ENCODE measurements at regions not wholly inside any gene's neighbourhood (a gene's known extent, or its start where the extent isn't known, plus 50 kb on each side); places are given as distances from the start of the nearest gene placed in this dataset.

GRCh38 chr6:170018422-170018935 is 267.1 kb downstream of the ERMARD start:
- H3K4me1 ChIP-seq, result peaks cover 6 to 8% (median 7%) of the 10 kb centered on the region in 4 donors
- peak overlapping the region in 1 of 4 donors; percentile 57 for H3K27ac ChIP-seq (replicated peaks in 1 of 4)
- TF ChIP-seq CTCF (IDR thresholded peaks at IDR 0.05) (no peak), POLR2AphosphoS5 (IDR thresholded peaks at IDR 0.05) (no peak), EP300 (IDR thresholded peaks at IDR 0.05) (no peak), POLR2A (IDR thresholded peaks at IDR 0.05; ENCODE audit: low read depth) (no peak)
- no peaks in the 10 kb centered on the region for H3K9me3 ChIP-seq
- DNase-seq (ENCODE audit: extremely low spot score), result no peak
- WGBS, result 82% methylated on average over 11 of the region's 12 CpGs
- no peak overlapping the region for H3K4me3 ChIP-seq
- intact Hi-C loops (cut with DNase I), result no loop called here
- no peaks in the 10 kb centered on the region for H3K36me3 ChIP-seq
- peaks cover 0 to 12% (median 0%) of the 10 kb centered on the region in 4 donors for H3K27me3 ChIP-seq

- Histone ChIP-seq H3K4me1 (peaks cover 0 to 1% (median under 1%) of the 10 kb centered on the region in 4 donors), H3K36me3 (no peaks in the 10 kb centered on the region), H3K9me3 (no peaks in the 10 kb centered on the region), H3K4me3 (no peak overlapping the region), H3K27me3 (peaks cover 0 to 5% (median 0%) of the 10 kb centered on the region in 4 donors), H3K27ac (replicated peaks in 1 of 4) (no peak overlapping the region)
- 93% methylated on average over 11 of the region's 11 CpGs for WGBS
- intact Hi-C loops (cut with DNase I), result no loop called here
- no peak for TF ChIP-seq POLR2AphosphoS5 (IDR thresholded peaks at IDR 0.05)
- DNase-seq (ENCODE audit: extremely low spot score), result no peak
Observed at GRCh38 chr6:170017603-170018320, 266.3 kb downstream of the ERMARD start.

GRCh38 chr6:170013815-170014214 is 262.4 kb downstream of the ERMARD start:
- H3K27me3 ChIP-seq, result no peaks in the 10 kb centered on the region
- no peaks in the 10 kb centered on the region for H3K9me3 ChIP-seq
- TF ChIP-seq EP300 (IDR thresholded peaks at IDR 0.05), result no peak
- no peak for DNase-seq (ENCODE audit: extremely low spot score)
- intact Hi-C loops (cut with DNase I), result no loop called here
- no peaks in the 10 kb centered on the region for H3K36me3 ChIP-seq
- H3K4me1 ChIP-seq, result peaks cover 0 to 15% (median 7%) of the 10 kb centered on the region in 4 donors
- WGBS, result 84% methylated on average over 2 of the region's 2 CpGs
- no peak overlapping the region for H3K27ac ChIP-seq (replicated peaks in 1 of 4)
- H3K4me3 ChIP-seq, result no peak overlapping the region

GRCh38 chr6:170012037-170012330 is 260.6 kb downstream of the ERMARD start:
- no peak overlapping the region for H3K27ac ChIP-seq (replicated peaks in 1 of 4)
- H3K9me3 ChIP-seq, result no peaks in the 10 kb centered on the region
- WGBS, result 80% methylated on average over 2 of the region's 2 CpGs
- TF ChIP-seq POLR2A (IDR thresholded peaks at IDR 0.05; ENCODE audit: low read depth), result no peak
- TF ChIP-seq CTCF (IDR thresholded peaks at IDR 0.05), result no peak
- TF ChIP-seq POLR2AphosphoS5 (IDR thresholded peaks at IDR 0.05), result no peak
- no peak for TF ChIP-seq EP300 (IDR thresholded peaks at IDR 0.05)
- intact Hi-C loops (cut with DNase I), result no loop called here
- peaks cover 0 to 15% (median 7%) of the 10 kb centered on the region in 4 donors for H3K4me1 ChIP-seq
- no peak overlapping the region for H3K4me3 ChIP-seq
- H3K27me3 ChIP-seq, result no peaks in the 10 kb centered on the region
- DNase-seq (ENCODE audit: extremely low spot score), result no peak
- H3K36me3 ChIP-seq, result no peaks in the 10 kb centered on the region

GRCh38 chr6:170011204-170012036 is 260.0 kb downstream of the ERMARD start:
- TF ChIP-seq CTCF (IDR thresholded peaks at IDR 0.05), result no peak
- TF ChIP-seq POLR2AphosphoS5 (IDR thresholded peaks at IDR 0.05), result peak; percentile 23 to 61
- H3K9me3 ChIP-seq, result no peaks in the 10 kb centered on the region
- H3K27me3 ChIP-seq, result no peaks in the 10 kb centered on the region
- H3K36me3 ChIP-seq, result no peaks in the 10 kb centered on the region
- WGBS, result 74% methylated on average over 23 of the region's 23 CpGs
- H3K4me1 ChIP-seq, result peaks cover 0 to 15% (median 7%) of the 10 kb centered on the region in 4 donors
- H3K27ac ChIP-seq (replicated peaks in 1 of 4), result peak overlapping the region in 1 of 4 donors; percentile 5
- no peak overlapping the region for H3K4me3 ChIP-seq
- no peak for DNase-seq (ENCODE audit: extremely low spot score)
- intact Hi-C loops (cut with DNase I), result no loop called here

Data from esophagus muscularis mucosa (tissue), 4 donors.